ENCODE measurements at regions not wholly inside any gene's neighbourhood (a gene's known extent, or its start where the extent isn't known, plus 50 kb on each side); places are given as distances from the start of the nearest gene placed in this dataset.

- no peak for TF ChIP-seq GATA2 (IDR thresholded peaks at IDR 0.05; ENCODE audit: low read depth, low read length)
- TF ChIP-seq GATA3 (IDR thresholded peaks at IDR 0.05; ENCODE audit: low read depth, low read length) = no peak
Measured at GRCh38 chr22:47727641-47728040, 965.2 kb downstream of the TBC1D22A start.
